ENCODE measurements at regions not wholly inside any gene's neighbourhood (a gene's known extent, or its start where the extent isn't known, plus 50 kb on each side); places are given as distances from the start of the nearest gene placed in this dataset.
"Not testable (repeated sequence)": the region's sequence is repeated elsewhere in the genome, so short reads cannot be mapped to it uniquely, and the experiment has no call there.

DNA sequence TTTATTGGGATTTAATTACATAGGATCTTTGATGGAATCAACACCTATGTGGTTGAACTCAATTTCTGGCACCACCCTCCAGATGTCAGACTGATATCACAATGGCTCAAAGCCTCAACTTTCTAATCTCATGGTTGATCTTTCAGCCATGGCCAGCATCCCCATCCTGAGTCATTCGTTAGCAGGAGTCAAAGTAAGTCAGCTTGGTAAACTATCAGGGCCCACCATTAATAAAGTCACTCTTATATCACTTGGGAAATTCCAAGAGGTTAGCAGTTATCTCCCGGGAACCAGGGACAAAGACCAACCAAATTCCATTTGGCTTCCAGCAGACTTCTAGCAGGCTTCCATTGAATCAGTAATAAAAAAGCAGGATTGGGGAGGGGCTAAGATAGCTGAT, 50.7 kb upstream of the TNFSF4 start:
- no peak for DNase-seq

DNA sequence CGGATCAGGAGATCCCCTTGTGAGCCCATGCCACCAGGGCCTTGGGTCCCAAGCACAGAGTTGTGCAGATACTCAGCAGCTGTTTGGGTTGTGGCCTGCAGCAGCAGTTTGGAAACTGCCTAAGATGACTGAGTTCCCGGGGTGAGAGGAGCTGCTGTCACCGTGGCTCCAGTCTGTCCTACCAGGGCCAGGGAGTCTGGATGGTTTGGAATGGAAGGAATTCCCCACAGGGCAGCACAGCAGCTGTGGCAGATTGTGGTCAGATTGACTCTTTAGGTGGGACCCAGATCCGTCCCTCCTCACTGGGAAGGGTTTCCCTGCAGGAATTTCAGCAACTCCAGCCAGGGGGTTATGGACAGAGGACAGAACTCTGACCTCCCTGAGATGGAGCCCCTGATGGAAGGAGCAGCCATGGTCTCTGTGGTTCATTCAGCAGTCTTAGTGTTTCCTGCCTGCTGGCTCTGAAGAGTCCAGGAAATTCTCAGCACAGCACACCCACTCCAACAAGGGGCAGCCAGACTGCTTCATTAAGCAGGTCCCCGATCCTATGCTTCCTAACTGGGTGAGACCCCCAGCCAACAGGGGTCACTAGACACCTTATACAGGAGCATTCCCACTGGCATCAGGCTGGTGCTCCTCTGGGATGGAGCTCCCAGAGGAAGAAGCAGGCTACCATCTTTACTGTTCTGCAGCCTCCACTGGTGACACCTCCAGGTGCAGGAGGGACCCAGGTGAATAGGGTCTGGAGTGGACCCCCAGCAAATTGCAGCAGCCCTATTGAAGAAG, 51.5 kb upstream of the TNFSF4 start:
- no peak for DNase-seq

DNA sequence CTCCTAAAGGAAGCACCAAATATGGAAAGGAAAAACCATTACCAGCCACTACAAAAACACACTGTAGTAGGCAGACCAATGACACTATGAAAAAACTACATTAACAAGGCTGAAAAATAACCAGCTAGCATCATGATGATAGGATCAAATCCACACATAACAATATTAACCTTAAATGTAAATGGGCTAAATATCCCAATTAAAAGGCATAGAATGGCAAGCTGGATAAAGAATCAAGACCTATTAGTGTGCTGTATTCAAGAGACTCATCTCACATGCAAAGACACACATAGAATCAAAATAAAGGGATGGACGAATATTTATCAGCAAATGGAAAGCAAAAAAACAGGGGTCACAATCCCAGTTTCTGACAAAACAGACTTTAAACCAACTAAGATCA, 53.2 kb upstream of the TNFSF4 start:
- DNase-seq: not testable (repeated sequence)

DNA sequence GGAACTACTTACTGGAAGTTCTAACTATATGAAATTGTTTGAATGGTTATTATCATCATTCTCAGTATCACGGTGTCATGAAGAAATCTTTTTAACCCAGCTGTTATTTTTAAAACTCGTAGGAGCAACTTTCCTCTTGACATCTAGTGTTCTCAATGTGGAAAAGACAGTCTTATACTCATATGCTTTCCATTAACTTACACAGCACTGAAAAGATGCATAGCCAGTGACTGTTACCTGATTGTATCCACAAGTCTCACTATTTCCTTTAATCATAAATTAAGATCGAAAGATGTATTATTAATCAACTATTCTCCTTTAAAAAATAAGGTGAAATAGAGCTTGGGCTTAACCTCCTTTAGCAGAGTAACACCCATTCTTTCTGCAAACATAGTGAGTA, 59.7 kb upstream of the TNFSF4 start:
- no peak for DNase-seq

DNA sequence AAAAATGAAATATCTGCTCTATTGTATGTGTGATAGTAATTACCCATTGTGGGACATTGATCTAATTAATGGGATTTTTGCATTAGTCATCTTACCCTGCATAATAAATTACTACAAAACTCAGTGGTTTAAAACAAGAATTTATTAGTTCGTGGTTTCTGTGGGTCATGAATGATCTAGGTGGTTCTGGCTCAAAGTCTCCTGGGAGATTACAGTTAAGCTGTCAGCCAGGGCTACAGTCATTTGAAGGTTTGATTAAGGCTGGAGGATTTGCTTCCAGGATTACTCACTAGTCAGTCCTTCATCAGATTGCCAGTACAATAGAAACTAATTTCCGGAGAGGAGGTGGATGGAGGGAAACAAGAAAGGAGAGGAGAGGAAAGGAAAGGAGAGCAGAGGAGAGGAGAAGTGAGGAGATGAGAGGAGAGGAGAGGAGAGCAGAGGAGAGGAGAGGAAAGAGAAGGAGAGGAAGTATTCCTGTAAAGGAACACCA, 60.4 kb upstream of the TNFSF4 start:
- no peak for DNase-seq

DNA sequence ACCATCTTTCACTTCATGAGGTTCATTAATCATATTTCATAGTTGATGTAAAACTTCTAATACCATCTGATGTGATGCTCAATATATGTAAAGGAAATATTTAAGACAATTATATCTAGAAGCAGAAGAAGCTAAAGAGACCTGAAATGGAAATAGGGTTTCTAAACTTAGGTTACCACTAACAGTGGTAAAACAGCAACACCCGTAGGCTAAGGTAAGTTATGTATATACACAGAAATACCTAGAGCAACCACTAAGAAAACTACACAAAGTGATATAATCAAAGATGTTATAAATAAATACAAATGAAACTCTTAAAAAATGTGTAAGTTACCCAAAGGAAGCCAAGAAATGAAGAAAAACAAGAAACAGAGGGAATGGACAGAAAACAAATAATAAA, 61.1 kb upstream of the TNFSF4 start:
- no peak for DNase-seq

DNA sequence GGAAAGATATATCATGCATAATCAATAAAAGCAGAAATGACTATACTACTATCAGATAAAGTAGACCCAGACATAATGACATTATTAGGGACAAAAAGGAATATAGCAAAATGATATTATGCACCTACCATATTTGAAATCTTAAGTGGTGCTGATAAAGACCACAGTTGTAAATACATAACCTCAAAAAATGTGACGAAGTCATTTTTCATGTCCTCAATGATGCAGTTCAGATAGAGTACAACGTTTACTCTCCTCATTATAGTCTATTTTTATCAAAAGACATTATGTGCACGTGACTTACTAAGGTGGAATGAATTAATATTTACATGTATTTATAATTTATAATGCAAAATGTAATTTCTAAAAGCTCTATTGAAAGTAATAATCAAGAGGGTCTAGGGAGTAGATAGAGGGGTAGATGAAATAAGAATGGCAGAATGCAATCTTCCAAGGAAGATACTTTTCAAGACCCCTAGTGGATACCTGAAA, 61.7 kb upstream of the TNFSF4 start:
- no peak for DNase-seq

DNA sequence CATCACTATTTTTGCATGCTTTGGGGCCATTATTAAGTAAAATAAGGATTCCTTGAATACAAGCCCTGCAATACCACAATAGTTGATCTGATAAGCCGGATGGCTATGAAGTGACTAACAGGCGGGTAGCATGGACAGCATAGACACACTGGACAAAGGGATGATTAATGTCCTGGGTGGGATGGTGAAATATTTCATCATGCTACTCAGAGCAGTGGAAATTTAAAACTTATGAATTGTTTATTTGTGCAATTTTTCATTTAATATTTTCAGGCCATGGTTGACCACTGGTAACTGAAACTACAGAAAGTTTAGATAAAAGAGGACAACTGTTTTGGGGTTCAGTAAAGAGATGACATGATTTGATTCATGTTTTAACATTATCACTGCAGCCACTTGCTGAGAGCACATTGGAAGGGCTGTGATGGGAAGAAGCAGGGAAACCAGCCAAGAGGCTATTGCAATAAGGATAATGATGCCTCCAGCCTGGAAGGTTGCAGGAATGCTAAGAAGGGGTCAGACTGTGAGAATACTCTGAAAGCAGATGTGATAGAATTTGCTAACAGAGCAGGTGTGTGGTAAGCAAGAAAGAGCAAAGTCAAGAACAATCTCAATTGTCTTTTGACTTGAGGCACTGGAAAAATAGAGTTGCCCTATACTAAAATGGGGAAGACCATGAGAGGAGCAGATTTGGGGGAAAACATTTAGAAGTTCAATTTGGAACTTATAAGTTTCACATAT, 62.5 kb upstream of the TNFSF4 start:
- DNase-seq: no peak

DNA sequence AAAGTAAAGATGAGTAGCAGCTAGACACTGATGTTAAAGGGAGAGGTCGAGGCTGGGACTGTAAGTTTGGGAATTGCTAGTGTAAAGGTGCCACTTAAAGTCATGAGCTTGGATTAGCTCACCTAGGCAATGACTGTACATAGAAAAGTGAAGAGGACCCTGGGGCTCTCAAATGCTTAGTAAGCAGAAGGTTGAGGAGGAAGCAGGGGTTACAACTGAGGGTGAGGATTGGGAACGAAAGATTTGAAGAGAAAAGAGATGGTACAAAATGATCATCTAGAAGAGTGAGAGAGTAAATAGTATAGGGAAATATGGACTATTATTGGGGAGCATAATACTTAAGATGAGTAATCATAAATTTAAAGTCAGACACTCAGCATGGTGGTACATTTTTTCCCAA, 63.1 kb upstream of the TNFSF4 start:
- no peak for DNase-seq

DNA sequence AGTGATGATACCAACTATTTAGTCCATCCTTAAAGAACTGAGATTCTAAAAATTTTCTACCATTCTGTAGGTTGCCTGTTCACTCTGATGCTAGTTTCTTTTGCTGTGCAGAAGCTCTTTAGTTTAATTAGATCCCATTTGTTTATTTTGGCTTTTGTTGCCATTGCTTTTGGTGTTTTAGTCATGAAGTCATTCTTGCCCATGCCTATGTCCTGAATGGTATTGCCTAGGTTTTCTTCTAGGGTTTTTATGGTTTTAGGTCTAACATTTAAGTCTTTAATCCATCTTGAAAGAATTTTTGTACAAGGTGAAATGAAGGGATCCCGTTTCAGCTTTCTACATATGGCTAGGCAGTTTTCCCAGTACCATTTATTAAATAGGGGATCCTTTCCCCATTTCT, 63.9 kb upstream of the TNFSF4 start:
- DNase-seq: not testable (repeated sequence)

DNA sequence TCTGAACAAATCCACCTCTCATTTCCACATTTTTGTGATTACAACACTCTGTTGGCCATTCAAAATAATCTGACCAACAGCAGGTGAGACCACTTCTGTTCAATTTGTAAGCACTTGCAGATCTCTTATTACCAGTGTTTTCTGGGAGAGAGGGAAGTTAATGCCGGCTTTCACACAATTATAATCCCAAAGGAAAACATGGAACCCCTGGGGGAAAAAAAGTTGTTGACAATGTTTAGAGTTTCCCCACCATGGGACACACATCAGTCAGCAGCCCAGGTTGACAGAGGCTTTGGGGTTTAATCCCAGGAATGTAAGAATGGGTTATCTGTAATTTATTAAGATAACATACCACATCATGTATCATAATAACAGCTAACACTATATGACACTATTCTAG, 68.4 kb upstream of the TNFSF4 start:
- DNase-seq: no peak

DNA sequence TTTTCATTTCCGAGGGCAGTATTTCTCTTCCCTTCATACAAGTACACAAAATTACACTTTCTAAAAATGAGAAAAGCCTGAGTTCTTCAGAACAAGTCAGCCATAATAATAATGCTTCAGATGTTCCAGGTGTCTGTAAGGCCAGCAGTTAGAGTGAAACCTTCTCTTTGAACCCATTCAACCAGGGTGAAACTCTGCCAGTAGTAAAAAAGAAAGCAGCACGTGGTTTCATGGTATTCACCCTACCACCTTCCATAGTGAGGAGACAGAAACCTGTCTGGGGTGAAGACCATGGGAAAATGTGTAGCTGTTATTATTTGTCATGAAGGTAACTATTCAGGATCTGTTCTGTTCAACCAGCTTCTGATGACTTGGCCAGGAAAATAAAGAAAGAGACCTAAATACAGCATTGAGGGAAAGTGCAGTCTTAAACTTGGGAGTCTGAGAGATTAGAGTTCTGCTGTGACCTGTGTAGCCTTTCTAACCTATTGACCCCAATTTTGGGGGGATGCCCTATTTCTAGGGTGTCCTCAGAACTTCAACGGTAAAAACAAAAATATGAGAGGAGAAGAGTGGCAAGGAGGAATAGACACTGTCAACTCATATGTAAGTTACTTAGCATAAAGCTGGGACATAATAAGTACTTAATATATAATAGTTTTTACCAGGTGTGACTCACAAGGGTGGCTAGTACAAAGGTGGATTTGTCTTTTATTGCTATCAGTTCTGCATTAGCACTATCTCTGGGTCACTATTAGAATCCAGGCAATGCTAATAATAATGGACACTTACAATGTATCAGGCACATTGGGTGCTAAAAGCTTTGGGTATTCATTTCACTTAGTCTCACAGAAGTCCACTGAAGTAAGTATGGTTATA, 70.0 kb upstream of the TNFSF4 start:
- no peak for DNase-seq

DNA sequence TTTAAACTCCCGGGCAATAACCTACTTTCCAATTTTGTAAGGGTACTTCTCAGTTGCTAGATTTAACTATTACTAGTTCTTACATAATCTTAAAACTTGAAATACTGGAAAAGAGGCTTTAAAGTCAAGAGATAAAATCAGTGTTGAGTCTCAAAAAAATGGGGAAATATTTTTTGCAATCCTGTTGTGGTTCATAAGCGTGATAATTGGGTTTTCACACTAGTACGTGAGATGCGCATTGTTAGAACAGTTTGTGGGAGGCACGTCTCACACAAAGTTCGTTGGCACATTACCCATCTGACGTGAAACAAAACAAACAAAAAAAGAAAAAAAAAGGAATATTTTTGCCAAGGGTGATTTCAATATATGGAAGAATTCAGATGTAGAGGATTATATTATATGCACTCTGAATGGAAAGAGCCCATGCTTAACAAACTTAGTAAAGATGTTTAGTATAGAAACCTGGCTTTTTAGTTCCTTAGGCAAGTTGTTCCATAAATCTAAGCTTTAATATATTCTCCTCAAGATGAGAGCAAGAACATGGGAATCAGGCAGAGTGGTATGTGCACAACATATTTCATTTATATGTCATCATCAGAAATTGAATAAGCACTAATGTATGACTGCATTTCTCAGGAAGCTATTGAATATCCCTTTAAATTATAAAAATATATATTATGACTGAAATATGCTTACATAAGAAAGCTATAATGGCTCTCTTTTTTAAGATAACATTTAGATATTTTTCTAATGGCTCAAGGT, 73.9 kb upstream of the TNFSF4 start:
- DNase-seq: no peak

DNA sequence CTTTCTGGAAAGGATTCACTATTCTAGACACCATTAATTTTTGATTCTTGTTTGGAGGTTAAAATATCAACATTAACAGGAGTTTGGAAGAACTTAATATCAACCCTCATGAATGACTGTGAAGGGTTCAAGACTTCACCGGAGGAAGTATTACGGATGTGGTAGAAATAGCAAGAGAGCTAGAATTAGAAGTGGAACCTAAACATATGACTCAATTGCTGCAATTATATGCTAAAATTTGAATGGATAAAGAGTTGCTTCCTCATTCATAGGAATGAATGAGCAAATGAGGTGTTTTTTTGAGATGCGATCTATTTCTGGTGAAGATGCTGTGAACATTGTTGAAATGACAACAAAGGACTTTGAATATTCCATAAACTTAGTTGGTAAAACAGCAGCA, 77.9 kb upstream of the TNFSF4 start:
- no peak for DNase-seq

DNA sequence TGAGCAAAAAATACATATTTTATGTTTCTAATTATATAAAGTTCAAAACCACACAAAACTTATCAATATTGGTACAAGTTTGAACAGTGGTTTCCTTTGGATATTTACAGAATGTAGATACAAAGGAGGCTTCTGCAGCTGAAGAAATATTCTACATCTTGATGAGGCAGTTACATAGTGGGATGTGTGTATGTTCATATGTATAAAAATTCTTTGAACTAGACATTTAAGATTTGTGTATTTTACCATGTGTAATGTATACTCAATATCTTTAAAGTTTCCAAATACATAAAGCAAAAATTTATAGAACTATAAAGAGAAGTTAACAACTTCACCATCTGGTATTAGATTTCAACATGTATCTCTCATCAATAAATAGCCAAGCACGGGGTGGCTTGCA, 80.7 kb upstream of the TNFSF4 start:
- no peak for DNase-seq

DNA sequence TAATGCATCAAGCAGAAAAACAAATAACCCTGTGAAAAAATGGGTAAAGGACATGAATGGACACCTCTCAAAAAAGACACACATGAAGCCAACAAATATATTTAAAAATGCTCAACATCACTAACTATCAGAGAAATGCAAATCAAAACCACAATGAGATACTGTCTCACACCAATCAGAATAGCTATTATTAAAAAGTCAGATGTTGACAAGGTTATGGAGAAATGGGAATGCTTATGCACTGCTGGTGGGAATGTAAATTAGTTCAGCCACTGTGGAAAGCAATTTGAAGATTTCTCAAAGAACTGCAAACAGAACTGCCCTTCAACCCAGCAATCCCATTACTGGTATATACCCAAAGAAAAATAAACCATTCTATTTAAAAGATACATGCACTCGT, 86.6 kb upstream of the TNFSF4 start:
- no peak for DNase-seq

DNA sequence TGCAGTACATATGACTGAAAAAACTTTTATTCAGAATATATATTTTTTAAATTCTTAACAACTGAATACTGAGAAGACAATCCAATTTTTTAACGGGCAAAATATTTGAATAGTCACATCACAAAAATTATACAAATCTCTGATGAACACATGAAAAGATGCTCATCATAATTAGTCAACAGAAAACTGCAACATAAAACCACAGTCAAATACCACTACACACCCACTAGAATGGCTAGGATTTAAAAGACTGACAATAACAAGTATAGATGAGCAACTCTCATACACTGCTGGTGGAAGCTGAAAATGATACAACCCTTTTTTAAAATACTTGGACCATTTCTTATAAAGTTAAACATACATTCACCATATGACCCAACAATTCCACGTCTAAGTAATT, 87.7 kb upstream of the TNFSF4 start:
- DNase-seq: no peak

DNA sequence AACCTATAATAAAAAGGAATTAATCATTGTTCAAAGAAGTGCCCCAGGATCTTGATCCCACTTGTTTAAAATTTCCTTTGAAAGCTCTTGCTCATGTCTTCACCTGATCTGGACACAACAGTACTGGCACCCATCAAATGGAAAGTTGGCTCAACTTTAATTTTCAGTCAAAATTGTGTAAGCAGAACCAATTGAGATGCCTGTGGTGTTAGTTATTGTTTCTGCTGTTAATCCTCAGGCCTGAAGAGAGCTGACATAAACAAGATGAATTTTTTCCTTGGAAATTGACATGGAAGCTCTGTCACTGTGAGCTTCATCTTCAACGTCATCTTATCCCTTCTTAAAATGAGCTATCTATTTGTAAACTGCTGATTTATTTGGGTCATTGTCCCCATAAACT, 88.3 kb upstream of the TNFSF4 start:
- no peak for DNase-seq

DNA sequence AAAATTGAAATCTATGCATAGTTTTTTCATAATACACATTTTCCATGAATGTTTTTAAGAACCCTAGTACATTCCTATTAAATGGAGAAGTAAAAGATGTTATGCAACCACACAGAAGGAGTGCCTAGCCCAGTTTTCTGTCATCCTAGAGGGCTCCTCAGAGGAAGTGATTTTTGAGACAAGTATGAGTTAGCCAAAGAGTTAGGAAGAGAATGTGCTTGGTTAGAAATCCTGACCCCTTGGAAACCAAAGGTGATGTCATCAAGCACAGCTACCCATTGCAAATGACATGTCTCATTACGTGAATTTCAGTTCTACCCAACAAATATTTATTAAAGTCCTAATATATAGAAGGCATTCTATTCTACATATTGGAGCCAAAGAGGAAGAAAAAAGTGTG, 88.9 kb upstream of the TNFSF4 start:
- DNase-seq: no peak

DNA sequence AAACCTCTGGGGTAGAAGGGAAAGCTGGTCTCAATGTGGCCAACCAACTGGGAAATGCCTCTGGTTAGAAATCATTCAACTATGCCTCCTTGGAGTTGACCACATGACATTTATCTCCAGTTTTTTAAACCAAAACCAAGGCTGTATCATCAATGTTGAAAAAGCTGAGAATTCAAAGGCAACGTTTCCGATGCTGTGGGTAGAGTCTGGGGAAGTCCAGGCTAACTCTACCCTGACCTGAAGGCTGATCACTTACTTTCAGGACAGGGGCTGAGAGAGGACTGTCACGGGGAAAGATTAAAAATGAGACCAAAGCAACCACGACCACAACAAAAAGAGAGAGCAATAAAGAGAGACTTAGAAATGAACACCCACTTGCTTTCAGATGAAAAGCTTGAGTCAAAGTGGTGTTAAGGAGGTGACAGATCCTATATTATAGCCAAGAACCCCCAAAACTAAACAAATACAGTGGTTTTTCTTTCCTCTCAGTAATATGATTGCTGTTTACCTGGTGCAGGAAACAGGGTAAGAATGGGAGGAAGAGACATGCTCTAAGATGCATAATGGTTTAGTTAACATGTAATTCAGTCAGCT, 90.8 kb upstream of the TNFSF4 start:
- DNase-seq: no peak

DNA sequence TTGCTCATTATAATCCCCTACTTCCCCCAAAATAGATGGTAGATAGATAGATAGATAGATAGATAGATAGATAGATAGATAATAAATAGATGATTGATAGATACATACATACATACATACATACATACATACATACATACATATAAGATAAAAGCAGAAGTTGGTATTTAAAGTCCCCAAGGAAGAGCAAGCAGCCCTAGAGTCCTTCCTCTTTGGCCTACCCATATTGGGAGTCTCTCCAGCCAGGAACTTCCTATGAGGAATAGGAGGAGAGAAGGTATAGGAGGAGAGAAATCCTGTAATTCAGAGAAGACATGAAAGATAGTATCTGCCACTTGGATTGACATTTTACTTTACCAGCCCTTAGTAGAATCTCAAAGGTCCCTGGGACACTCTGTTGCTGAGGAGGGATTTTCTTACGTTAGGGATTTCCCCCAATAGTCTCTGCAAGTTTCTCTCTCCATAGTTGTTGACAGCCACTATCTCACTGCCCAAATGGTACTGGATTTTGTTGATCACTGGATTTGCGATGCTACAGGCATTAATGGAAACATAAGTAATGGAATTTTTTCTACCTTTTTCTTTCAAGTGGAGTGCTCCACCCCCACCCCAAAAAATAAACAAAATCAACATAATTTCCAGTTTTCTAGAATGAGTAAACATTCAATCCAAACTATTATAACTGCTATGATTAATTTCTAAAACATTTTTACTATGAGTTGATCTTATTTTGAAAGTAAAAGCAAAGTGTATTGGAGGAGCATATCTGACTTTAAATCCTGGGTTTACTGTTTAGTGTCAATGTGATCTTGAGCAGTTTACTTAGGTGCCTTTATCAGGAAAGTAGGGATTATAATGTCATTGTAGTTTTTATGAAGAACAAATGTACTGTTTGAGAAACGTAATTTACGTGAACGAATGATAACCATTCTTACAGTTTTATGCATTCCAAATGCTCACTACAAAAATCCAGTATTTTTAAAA, 93.2 kb upstream of the TNFSF4 start:
- DNase-seq: no peak

Measured in stimulated activated CD4-positive, alpha-beta T cell treated with anti-CD3 and anti-CD28 coated beads, Interleukin-4, amount 100 ng/mL, for 4 hours (primary cell).